Spleen (tissue), 11 donors: ENCODE measurements at regions not wholly inside any gene's neighbourhood (a gene's known extent, or its start where the extent isn't known, plus 50 kb on each side); places are given as distances from the start of the nearest gene placed in this dataset.

ENCODE experiments used
- DNase-seq: peaks from one replicate; pipeline ENCODE4 v3.0.0-alpha.2; 2020
- H3K27ac ChIP-seq, 8 donors: fragments of 200-600 bp; sonication (generic) in 7 of 8; 1 replicate in 4 of 8; 2 replicates in 4 of 8; pipeline versions ENCODE4 v1.5.0 to v1.8.0; 2016 to 2021; ENCODE audit warnings: inconsistent platforms in 4 of 8, mild to moderate bottlenecking in 4 of 8, moderate library complexity in 1 of 8
- H3K27me3 ChIP-seq, 7 donors: fragments of 200-600 bp; sonication (generic) in 6 of 7; replicated peaks in 1 of 7; 1 replicate in 4 of 7; 2 replicates in 3 of 7; pipeline versions ENCODE4 v1.5.0 to v1.8.0; 2016 to 2021; ENCODE audit warnings: inconsistent platforms in 3 of 7, mild to moderate bottlenecking in 1 of 7
- H3K36me3 ChIP-seq, 6 donors: fragments of 200-600 bp; sonication (generic) in 5 of 6; 1 replicate in 4 of 6; 2 replicates in 2 of 6; pipeline versions ENCODE4 v1.5.0 to v1.8.0; 2016 to 2021; ENCODE audit warnings: inconsistent platforms in 2 of 6
- H3K4me1 ChIP-seq, 6 donors: fragments of 200-600 bp; sonication (generic) in 5 of 6; 1 replicate in 3 of 6; 2 replicates in 3 of 6; pipeline versions ENCODE4 v1.5.0 to v1.8.0; 2016 to 2021; ENCODE audit warnings: inconsistent platforms in 3 of 6
- H3K4me3 ChIP-seq, 8 donors: fragments of 200-600 bp; sonication (generic) in 7 of 8; 1 replicate in 4 of 8; 2 replicates in 4 of 8; pipeline versions ENCODE4 v1.5.0 to v1.8.0; 2016 to 2021; ENCODE audit warnings: inconsistent platforms in 4 of 8, mild to moderate bottlenecking in 4 of 8, moderate library complexity in 2 of 8
- H3K9me3 ChIP-seq, 8 donors: fragments of 200-600 bp; sonication (generic) in 7 of 8; 1 replicate in 4 of 8; 2 replicates in 4 of 8; pipeline versions ENCODE4 v1.5.0 to v1.8.0; 2016 to 2021; ENCODE audit warnings: inconsistent platforms in 4 of 8
- CTCF ChIP-seq, 11 experiments: fragments of 200-600 bp in 7 of 11; fragments of 450-650 bp in 4 of 11; sonication (generic) in 4 of 11; IDR thresholded peaks in 8 of 11; conservative IDR thresholded peaks in 3 of 11; 1 replicate in 7 of 11; 2 replicates in 4 of 11; pipeline versions ENCODE4 v1.4.0 to v1.8.0; 2016 to 2021; ENCODE audit warnings: antibody characterized with exemption in 11 of 11, inconsistent platforms in 4 of 11, mild to moderate bottlenecking in 1 of 11
- POLR2A ChIP-seq, 3 donors: fragments of 450-650 bp; IDR thresholded peaks; one replicate each; pipeline ENCODE4 v1.5.1; 2017; ENCODE audit warnings: antibody characterized with exemption in 3 of 3, mild to moderate bottlenecking in 1 of 3
- POLR2AphosphoS5 ChIP-seq, 3 donors: sonication (generic); formaldehyde crosslinking; IDR thresholded peaks; one replicate each; pipeline ENCODE4 v1.5.1; 2017; ENCODE audit warnings: antibody characterized with exemption in 3 of 3
- WGBS, 5 donors: extraction: QIAGEN DNeasy Blood & Tissue Kit in 3 of 5; methylation state at CpG; one replicate each; pipeline versions ENCODE4 v1.1.5 to v1.1.7; 2013 to 2018; 5-methylcytosine and 5-hydroxymethylcytosine counted together
- intact Hi-C: fragments of 100-400 bp; cut with DNase I; formaldehyde crosslinking; loops from one replicate; pipeline ENCODE4 v1.15.0; 2023; ENCODE audit warnings: low total_unique reads
- donor health status: healthy with polysubstance abuse.
- donor health status: DM: no; HTN: no; CAD: no; lungs with moderate emphysema.
- donor health status: DM: no; HTN: no; CAD: no.
- donor health status: Bipolar disorder and iron deficiency.
- donor health status: healthy.
- donor health status: DM: no; HTN: no; CAD: no.
- donor health status: DM: yes; HTN: yes; CAD: no.

GRCh38 chr9:109914280-109915027 lies 134.5 kb downstream of the PALM2AKAP2 start:
- DNase-seq, result no peak
- Histone ChIP-seq H3K27me3 (no peaks in the 10 kb centered on the region), H3K27ac (peak overlapping the region in 6 of 8 donors; percentile 46 to 80 (median 62)), H3K36me3 (no peaks in the 10 kb centered on the region), H3K4me3 (no peak overlapping the region), H3K9me3 (no peaks in the 10 kb centered on the region), H3K4me1 (peaks cover 17 to 97% (median 58%) of the 10 kb centered on the region in 6 donors)
- TF ChIP-seq POLR2AphosphoS5 (IDR thresholded peaks at IDR 0.05) (peak in 1 of 3 donors; percentile 11), POLR2A (IDR thresholded peaks at IDR 0.05) (no peak), CTCF (IDR thresholded peaks at IDR 0.05 in 8 of 11, conservative IDR thresholded peaks at IDR 0.05 in 3 of 11) (no peak)
- intact Hi-C loops, result loop anchor here (5.0 kb wide), 1 partner anchor 53 kb away; no protein-coding TSS in a partner anchor
- WGBS, 5 donors, result 55 to 75% (median 72%) methylated on average over 4 of the region's 4 CpGs

GRCh38 chr9:109916316-109916715 lies 136.3 kb downstream of the PALM2AKAP2 start:
- intact Hi-C loops, result loop anchor here (5.0 kb wide), 1 partner anchor 51 kb away; no protein-coding TSS in a partner anchor

GRCh38 chr9:109918339-109919163 lies 138.6 kb downstream of the PALM2AKAP2 start:
- no peaks in the 10 kb centered on the region for H3K36me3 ChIP-seq
- DNase-seq, result no peak
- WGBS, 5 donors, result 45 to 57% (median 56%) methylated on average over 11 of the region's 11 CpGs
- no peaks in the 10 kb centered on the region for H3K27me3 ChIP-seq
- H3K4me3 ChIP-seq, result peak overlapping the region in 1 of 8 donors; percentile 26
- TF ChIP-seq POLR2AphosphoS5 (IDR thresholded peaks at IDR 0.05) (peak in 2 of 3 donors; percentile 13 to 16), POLR2A (IDR thresholded peaks at IDR 0.05) (no peak), CTCF (IDR thresholded peaks at IDR 0.05 in 8 of 11, conservative IDR thresholded peaks at IDR 0.05 in 3 of 11) (no peak)
- H3K27ac ChIP-seq, result peak overlapping the region; percentile 60 to 86 (median 79)
- H3K9me3 ChIP-seq, result no peaks in the 10 kb centered on the region
- intact Hi-C loops, result loop anchor here (5.0 kb wide), 1 partner anchor 49 kb away; no protein-coding TSS in a partner anchor
- H3K4me1 ChIP-seq, result peaks cover 0 to 82% (median 30%) of the 10 kb centered on the region in 6 donors

More at GRCh38 chr9:109916316-109916715, 136.3 kb downstream of the PALM2AKAP2 start:
- no peak for DNase-seq
- Histone ChIP-seq H3K4me3 (no peak overlapping the region), H3K27me3 (no peaks in the 10 kb centered on the region), H3K36me3 (no peaks in the 10 kb centered on the region), H3K4me1 (peaks cover 3 to 95% (median 44%) of the 10 kb centered on the region in 6 donors), H3K9me3 (no peaks in the 10 kb centered on the region), H3K27ac (peak overlapping the region in 3 of 8 donors; percentile 79 to 86 (median 81))
- WGBS, 5 donors, result 92 to 97% (median 93%) methylated on average over 6 of the region's 6 CpGs
- no peak for TF ChIP-seq POLR2A (IDR thresholded peaks at IDR 0.05)
- no peak for TF ChIP-seq CTCF (IDR thresholded peaks at IDR 0.05 in 8 of 11, conservative IDR thresholded peaks at IDR 0.05 in 3 of 11)
- no peak for TF ChIP-seq POLR2AphosphoS5 (IDR thresholded peaks at IDR 0.05)
